COLO829 (cell line): ENCODE measurements at regions not wholly inside any gene's neighbourhood (a gene's known extent, or its start where the extent isn't known, plus 50 kb on each side); places are given as distances from the start of the nearest gene placed in this dataset.

ENCODE experiments used
- DNase-seq: peaks from one replicate; pipeline ENCODE4 v3.0.0; 2012; ENCODE audit warnings: low spot score

DNA sequence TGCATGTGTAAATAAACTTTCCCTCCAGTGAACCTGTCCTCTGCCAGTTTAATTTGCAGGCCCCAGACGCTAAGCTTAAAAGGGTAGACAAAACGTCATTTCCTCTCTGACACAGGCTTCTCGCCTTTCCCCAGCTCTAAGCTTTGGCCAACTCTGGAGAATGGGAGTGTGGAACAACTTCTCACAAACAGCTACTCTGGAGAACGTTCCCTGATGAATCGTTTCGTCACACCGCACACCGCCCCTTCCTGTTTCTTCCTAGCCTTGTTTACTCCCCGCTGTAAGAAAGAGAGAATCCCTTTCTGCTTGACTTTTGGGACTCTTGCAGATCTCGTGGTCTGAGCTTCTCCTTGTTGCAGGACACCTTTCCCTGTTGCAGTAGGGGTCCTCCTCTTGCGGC lies 564.2 kb downstream of the TCERG1L start:
- no peak for DNase-seq

- DNase-seq, result no peak
Observed at GRCh38 chr10:130747946-130748345, 563.6 kb downstream of the TCERG1L start.

DNA sequence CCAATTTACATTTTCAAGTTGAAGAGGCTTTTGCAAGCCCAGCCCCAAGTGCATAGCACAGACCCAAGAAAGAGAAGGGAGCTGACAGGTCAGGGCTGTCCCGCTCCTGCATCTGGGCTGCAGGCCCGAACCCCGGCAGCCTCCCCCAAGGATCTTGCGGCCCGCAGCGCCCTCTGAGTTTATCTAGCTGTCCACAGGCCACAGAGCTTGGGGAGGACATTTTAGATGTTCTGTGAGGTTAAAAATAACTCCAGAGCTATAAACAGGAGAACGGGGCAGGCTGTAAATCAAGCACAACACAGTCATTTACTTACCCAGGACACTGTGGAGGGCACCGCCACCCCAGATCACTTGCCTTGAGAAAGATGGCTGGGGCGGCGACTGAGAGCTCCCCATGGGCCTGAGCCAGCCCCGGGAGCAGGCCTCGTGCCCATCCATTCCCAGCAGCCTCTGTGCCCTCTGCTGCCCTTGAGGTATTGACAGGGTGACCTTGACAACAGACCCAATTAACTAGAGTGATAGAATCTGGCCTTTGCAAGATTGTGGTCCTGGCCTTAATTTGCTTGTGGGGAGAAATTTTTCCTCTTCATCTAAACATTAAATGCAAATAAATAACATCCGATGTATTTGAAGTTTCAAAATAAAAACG lies 563.0 kb downstream of the TCERG1L start:
- no peak for DNase-seq

GRCh38 chr10:130749911-130750310 lies 561.6 kb downstream of the TCERG1L start:
- DNase-seq, result no peak

DNA sequence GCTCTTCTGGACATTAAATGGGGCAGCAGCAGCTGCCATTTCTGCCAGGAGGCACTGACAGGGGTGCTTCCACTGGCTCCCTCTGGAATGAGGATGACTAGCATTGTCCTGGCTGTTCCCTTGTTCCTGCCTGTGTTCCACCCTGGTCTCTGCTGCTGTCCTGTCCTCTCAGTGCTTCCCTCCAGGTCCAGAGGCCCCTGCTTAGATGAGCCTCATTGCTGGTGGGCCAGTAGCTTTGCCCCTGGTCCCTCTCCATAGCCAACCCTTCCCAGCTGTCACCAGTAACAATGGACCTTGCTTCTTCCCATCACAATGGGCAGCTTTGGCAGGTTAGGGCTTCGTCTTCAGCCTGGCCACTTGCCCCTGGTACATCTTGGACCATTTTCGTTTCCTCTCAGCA lies 561.1 kb downstream of the TCERG1L start:
- no peak for DNase-seq

- DNase-seq, result no peak
Observed at GRCh38 chr10:130751106-130751840, 560.2 kb downstream of the TCERG1L start.

- no peak for DNase-seq
Observed at GRCh38 chr10:130751851-130752250, 559.7 kb downstream of the TCERG1L start.

- no peak for DNase-seq
Observed at GRCh38 chr10:130756651-130757050, 554.9 kb downstream of the TCERG1L start.

GRCh38 chr10:130757271-130757670 lies 554.2 kb downstream of the TCERG1L start:
- no peak for DNase-seq

DNA sequence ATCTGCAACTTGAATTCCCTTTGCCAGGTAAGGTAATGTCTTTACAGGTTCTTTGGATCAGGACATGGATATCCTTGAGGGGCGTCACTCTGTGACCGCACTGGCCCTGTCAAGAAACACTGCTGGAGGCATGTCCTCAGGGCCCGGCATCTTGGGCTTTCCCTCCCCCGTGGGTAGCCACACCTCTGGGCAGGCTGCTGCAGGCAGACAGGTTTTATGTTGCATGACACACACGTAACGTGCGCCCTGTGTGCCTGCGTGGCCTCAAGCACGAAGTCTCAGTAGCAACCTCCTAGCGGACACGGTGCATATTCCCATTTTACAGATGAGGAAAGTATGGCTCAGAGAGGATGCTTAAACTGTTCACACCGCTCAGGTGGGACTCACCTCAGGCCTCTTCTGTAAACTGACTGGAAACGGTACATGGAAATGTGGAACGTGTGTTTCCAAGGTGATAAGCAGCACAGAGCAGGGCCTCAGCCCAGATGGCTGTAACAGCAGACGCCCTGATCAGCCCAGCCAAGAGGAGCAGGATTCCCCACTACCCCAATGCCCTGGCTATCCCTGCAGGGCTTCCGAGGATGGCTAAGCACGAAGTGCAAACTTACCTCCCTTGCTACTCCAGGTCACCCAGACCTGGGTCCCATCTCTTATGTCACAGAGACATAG lies 553.6 kb downstream of the TCERG1L start:
- no peak for DNase-seq

DNA sequence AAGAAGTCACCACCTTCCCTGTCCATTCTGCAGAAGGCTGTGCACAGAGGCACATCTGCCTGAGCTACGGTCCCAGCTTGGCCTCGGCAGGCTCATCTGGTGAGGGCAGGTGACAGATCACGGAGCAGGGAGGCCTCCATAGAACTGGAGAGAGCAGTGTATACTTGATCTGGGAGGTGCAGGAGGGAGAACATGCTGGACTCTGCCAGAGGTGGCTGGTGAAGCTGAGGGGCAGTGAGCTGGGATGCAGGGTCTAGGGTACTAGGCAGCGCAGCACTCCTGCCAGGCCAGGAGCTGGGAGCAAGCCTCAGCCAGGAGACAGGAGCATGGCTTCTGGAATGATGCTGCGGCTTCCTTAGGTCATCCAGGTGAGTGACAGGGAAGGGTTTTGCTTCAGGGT lies 553.0 kb downstream of the TCERG1L start:
- DNase-seq, result no peak

DNA sequence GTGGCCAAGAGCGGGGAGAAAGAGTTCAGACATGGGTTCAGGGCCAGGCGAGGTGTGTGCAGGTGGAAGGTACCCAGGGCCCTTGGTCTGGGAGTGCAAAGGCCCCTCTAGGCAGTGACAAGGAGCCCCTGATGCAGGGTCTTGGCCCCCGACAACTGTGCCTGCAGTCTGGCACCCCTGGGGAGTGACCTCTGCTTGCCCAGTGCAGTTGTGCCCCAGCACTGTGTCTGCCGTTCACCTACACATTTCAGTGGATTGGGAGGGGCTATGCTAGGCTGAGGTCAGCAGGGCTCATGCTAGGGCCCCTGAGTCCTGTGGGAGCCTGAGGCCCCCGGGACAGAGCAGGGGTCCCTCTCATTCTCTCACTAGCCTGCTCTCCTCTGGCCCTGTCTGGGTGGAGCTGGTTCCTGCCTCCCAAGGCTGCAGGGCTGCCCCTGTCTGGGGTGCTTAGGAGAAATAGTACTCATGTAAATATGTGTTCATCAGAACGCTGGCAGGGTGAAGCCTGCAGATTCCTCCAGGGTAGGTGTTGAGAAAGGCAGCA lies 550.4 kb downstream of the TCERG1L start:
- DNase-seq, result no peak

DNA sequence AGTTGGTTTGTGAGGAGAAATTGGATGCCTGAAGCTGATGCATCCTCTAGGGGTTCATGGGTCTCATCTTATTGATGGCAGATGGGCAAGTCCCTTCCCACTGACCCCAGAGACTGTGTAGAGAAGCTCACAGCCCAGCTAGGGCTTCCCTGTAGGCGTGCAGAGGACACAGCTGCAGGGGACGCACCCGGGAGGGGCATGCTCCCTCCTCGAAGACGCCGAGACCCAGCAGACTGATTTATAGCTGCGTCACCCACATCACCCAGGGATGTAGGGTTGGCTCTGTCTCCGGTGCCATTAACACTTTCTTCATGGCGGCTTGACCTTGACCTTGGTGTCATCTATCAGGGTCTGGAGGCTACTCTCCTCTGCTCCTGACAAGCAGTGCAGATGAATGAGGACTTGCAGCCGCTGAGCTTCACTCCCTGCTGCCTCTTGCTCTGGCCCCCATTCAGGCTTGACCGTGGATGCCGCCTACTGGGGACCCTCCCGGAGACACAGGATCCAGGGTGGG lies 549.7 kb downstream of the TCERG1L start:
- no peak for DNase-seq

DNA sequence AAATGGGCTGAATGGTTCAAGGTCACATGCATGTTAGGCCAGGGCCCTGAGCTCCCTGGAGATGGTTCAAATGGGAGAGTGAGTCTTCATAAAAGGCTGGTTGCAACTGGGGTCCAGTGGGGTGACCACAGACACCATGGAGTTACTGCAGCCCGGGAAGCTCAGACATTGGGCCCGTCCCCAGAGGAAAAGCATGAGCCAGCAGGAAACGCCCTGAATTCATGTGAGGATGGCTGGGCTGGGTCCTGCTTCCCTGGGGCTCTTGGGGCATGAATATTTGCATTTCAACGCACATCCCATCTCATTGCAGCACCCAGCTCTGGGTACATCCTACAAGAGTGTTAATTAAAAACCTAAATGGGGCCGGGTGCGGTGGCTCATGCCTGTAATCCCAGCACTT lies 549.0 kb downstream of the TCERG1L start:
- no peak for DNase-seq

GRCh38 chr10:130763071-130763470 lies 548.5 kb downstream of the TCERG1L start:
- DNase-seq, result no peak

GRCh38 chr10:130763491-130763890 lies 548.0 kb downstream of the TCERG1L start:
- DNase-seq, result no peak

- DNase-seq, result no peak
Observed at GRCh38 chr10:130764651-130765050, 546.9 kb downstream of the TCERG1L start.

GRCh38 chr10:130766071-130766470 lies 545.5 kb downstream of the TCERG1L start:
- DNase-seq, result no peak

- no peak for DNase-seq
Observed at GRCh38 chr10:130767116-130767730, 544.3 kb downstream of the TCERG1L start.

GRCh38 chr10:130769146-130770017 lies 542.1 kb downstream of the TCERG1L start:
- no peak for DNase-seq

GRCh38 chr10:130770018-130770630 lies 541.4 kb downstream of the TCERG1L start:
- DNase-seq, result no peak
